CD14-positive monocyte (primary cell): ENCODE measurements at regions not wholly inside any gene's neighbourhood (a gene's known extent, or its start where the extent isn't known, plus 50 kb on each side); places are given as distances from the start of the nearest gene placed in this dataset.

Experiments
- DNase-seq, 3 donors: peaks; one replicate each; pipeline ENCODE4 v3.0.0-alpha.2; 2011 to 2022
- H2AFZ ChIP-seq: 2 replicates; pipeline ENCODE4 v1.6.0; 2012; ENCODE audit warnings: mild to moderate bottlenecking, low read depth, low read length, inconsistent platforms; ENCODE audit not compliant: insufficient read depth, poor library complexity, severe bottlenecking
- H3K27ac ChIP-seq, 2 donors: 1 replicate in 1 of 2; 2 replicates in 1 of 2; pipeline ENCODE4 v1.5.1; 2012 to 2013; ENCODE audit warnings: low read length in 2 of 2, control low read depth in 1 of 2, inconsistent platforms in 1 of 2, low read depth in 1 of 2, mild to moderate bottlenecking in 1 of 2
- H3K27me3 ChIP-seq, 2 donors: one replicate each; pipeline versions ENCODE4 v1.6.0 to v1.6.1; 2011 to 2013; ENCODE audit warnings: low read length in 2 of 2; ENCODE audit not compliant: control insufficient read depth in 2 of 2, insufficient read depth in 2 of 2
- H3K36me3 ChIP-seq, 2 donors: replicated peaks in 1 of 2; 1 replicate in 1 of 2; 2 replicates in 1 of 2; pipeline versions ENCODE4 v1.5.1 to v1.6.1; 2012 to 2013; ENCODE audit warnings: low read length in 2 of 2, control low read depth in 1 of 2, inconsistent platforms in 1 of 2, mild to moderate bottlenecking in 1 of 2; ENCODE audit not compliant: insufficient read depth in 2 of 2, control insufficient read depth in 1 of 2
- H3K4me1 ChIP-seq, 2 donors: 1 replicate in 1 of 2; 2 replicates in 1 of 2; pipeline versions ENCODE4 v1.5.1 to v1.6.1; 2012 to 2013; ENCODE audit warnings: low read length in 2 of 2, control low read depth in 1 of 2, inconsistent platforms in 1 of 2, mild to moderate bottlenecking in 1 of 2, moderate library complexity in 1 of 2; ENCODE audit not compliant: insufficient read depth in 2 of 2, control insufficient read depth in 1 of 2
- H3K4me2 ChIP-seq: replicated peaks from 2 replicates; pipeline ENCODE3; 2012; ENCODE audit warnings: low read length, moderate library complexity, mild to moderate bottlenecking; ENCODE audit not compliant: poor library complexity, severe bottlenecking; ENCODE audit errors: extremely low read depth
- H3K4me3 ChIP-seq, 3 experiments: fragments of 200-600 bp in 1 of 3; sonication (generic) in 1 of 3; replicated peaks in 1 of 3; 1 replicate in 2 of 3; 2 replicates in 1 of 3; pipeline ENCODE4 v1.5.1; 2011 to 2013; ENCODE audit warnings: low read length in 3 of 3, mild to moderate bottlenecking in 3 of 3, control low read depth in 2 of 3, low read depth in 2 of 3, inconsistent platforms in 1 of 3, moderate library complexity in 1 of 3
- H3K79me2 ChIP-seq: 2 replicates; pipeline ENCODE4 v1.6.0; 2012; ENCODE audit warnings: mild to moderate bottlenecking, control low read depth, inconsistent platforms, low read length, moderate library complexity; ENCODE audit not compliant: insufficient read depth
- H3K9ac ChIP-seq: 2 replicates; pipeline ENCODE4 v1.6.0; 2017; ENCODE audit warnings: low read length, mild to moderate bottlenecking; ENCODE audit not compliant: insufficient read depth, poor library complexity, severe bottlenecking
- H3K9me3 ChIP-seq, 2 donors: replicated peaks in 1 of 2; 1 replicate in 1 of 2; 2 replicates in 1 of 2; pipeline versions ENCODE4 v1.5.1 to v1.6.1; 2012 to 2013; ENCODE audit warnings: low read length in 2 of 2, control low read depth in 1 of 2; ENCODE audit not compliant: control insufficient read depth in 1 of 2, insufficient read depth in 1 of 2
- H4K20me1 ChIP-seq: 2 replicates; pipeline ENCODE4 v1.6.0; 2012; ENCODE audit warnings: mild to moderate bottlenecking, low read length, control low read depth, moderate library complexity; ENCODE audit not compliant: insufficient read depth
- H3K27ac Mint-ChIP-seq, 7 donors: one replicate each; pipeline ENCODE4 v1.8.0; 2020; ENCODE audit warnings: mild to moderate bottlenecking in 7 of 7, mixed read lengths in 7 of 7, moderate library complexity in 6 of 7, inconsistent platforms in 2 of 7
- H3K27me3 Mint-ChIP-seq, 3 donors: one replicate each; pipeline ENCODE4 v1.8.0; 2021 to 2022; ENCODE audit warnings: low read depth in 3 of 3, mild to moderate bottlenecking in 3 of 3, mixed read lengths in 3 of 3, moderate library complexity in 3 of 3, inconsistent platforms in 1 of 3
- H3K36me3 Mint-ChIP-seq, 2 donors: one replicate each; pipeline ENCODE4 v1.8.0; 2020; ENCODE audit warnings: mixed read lengths in 2 of 2, inconsistent platforms in 1 of 2, mild to moderate bottlenecking in 1 of 2
- H3K4me1 Mint-ChIP-seq: one replicate; pipeline ENCODE4 v1.8.0; 2020; ENCODE audit warnings: mild to moderate bottlenecking, mixed read lengths
- H3K4me3 Mint-ChIP-seq, 2 donors: one replicate each; pipeline ENCODE4 v1.8.0; 2020; ENCODE audit warnings: mild to moderate bottlenecking in 2 of 2, mixed read lengths in 2 of 2, moderate library complexity in 1 of 2
- H3K9me3 Mint-ChIP-seq, 7 donors: one replicate each; pipeline ENCODE4 v1.8.0; 2020 to 2022; ENCODE audit warnings: mixed read lengths in 7 of 7, mild to moderate bottlenecking in 6 of 7, moderate library complexity in 6 of 7, inconsistent platforms in 2 of 7
- CTCF ChIP-seq: fragments of 200-600 bp; IDR thresholded peaks from one replicate; pipeline ENCODE4 v1.8.0; 2022; ENCODE audit warnings: antibody characterized with exemption, mild to moderate bottlenecking
- WGBS: methylation state at CpG from one replicate; pipeline ENCODE4 v1.1.5; 2013; ENCODE audit warnings: missing lambda C conversion rate; ENCODE audit not compliant: insufficient coverage; 5-methylcytosine and 5-hydroxymethylcytosine counted together
- intact Hi-C, 2 donors: fragments of 100-400 bp; cut with micrococcal nuclease; formaldehyde crosslinking; loops; one replicate each; pipeline versions ENCODE4 v1.15.0 to v1.15.1; 2023

GRCh38 chr16:51683882-51684281 is 532.8 kb upstream of the SALL1 start:
- Histone ChIP-seq H3K9ac (no peak overlapping the region), H3K36me3 (no peaks in the 10 kb centered on the region), H3K4me1 (no peaks in the 10 kb centered on the region), H3K27me3 (no peaks in the 10 kb centered on the region), H3K9me3 (peaks cover 5 to 11% of the 10 kb centered on the region in 2 donors), H3K79me2 (no peaks in the 10 kb centered on the region), H3K4me2 (no peak overlapping the region), H3K27ac (no peak overlapping the region), H4K20me1 (no peaks in the 10 kb centered on the region), H3K4me3 (no peak overlapping the region), H2AFZ (no peak overlapping the region)
- Mint-ChIP-seq H3K27me3 (peaks cover 0 to 2% (median 0%) of the 10 kb centered on the region in 3 donors), H3K4me3 (no peak overlapping the region), H3K9me3 (peaks cover 5 to 10% (median 6%) of the 10 kb centered on the region in 7 donors), H3K27ac (no peak overlapping the region), H3K4me1 (no peaks in the 10 kb centered on the region), H3K36me3 (no peaks in the 10 kb centered on the region)
- TF ChIP-seq CTCF: no peak
- 40% methylated on average over 1 of the region's 1 CpG for WGBS
- DNase-seq: no peak
- intact Hi-C loops: no loop called here

- Mint-ChIP-seq H3K36me3 (no peaks in the 10 kb centered on the region), H3K4me3 (no peak overlapping the region), H3K4me1 (no peaks in the 10 kb centered on the region), H3K27me3 (no peaks in the 10 kb centered on the region), H3K27ac (no peak overlapping the region), H3K9me3 (peaks cover 2 to 10% (median 7%) of the 10 kb centered on the region in 7 donors)
- Histone ChIP-seq H2AFZ (no peak overlapping the region), H3K4me2 (no peak overlapping the region), H3K36me3 (no peaks in the 10 kb centered on the region), H3K27me3 (no peaks in the 10 kb centered on the region), H3K27ac (no peak overlapping the region), H4K20me1 (no peaks in the 10 kb centered on the region), H3K4me1 (no peaks in the 10 kb centered on the region), H3K79me2 (no peaks in the 10 kb centered on the region), H3K4me3 (no peak overlapping the region), H3K9ac (no peak overlapping the region), H3K9me3 (peaks cover 5 to 12% of the 10 kb centered on the region in 2 donors)
- intact Hi-C loops: no loop called here
- 88% methylated on average over 1 of the region's 3 CpGs for WGBS
- no peak for TF ChIP-seq CTCF
- no peak for DNase-seq
Measured at GRCh38 chr16:51682905-51683304, 531.8 kb upstream of the SALL1 start.
